ENCODE measurements at regions not wholly inside any gene's neighbourhood (a gene's known extent, or its start where the extent isn't known, plus 50 kb on each side); places are given as distances from the start of the nearest gene placed in this dataset.
"Not testable (repeated sequence)": the region's sequence is repeated elsewhere in the genome, so short reads cannot be mapped to it uniquely, and the experiment has no call there.

- POLR2A ChIA-PET, result no interaction called here
Observed at GRCh38 chr2:185014076-185014475, 415.7 kb downstream of the ZNF804A start.

GRCh38 chr2:185025891-185026290, 427.6 kb downstream of the ZNF804A start:
- H3K4me2 ChIP-seq; POLR2A ChIA-PET; H3K9me3 ChIP-seq; DNase-seq (ENCODE audit: low read depth in 1 of 2, low spot score in 1 of 2); H3K4me3 ChIP-seq; FAIRE-seq; H3K4me1 ChIP-seq; H3K27ac ChIP-seq; CTCF ChIA-PET; ATAC-seq: not testable (repeated sequence)
- TF ChIP-seq ZC3H11A (IDR thresholded peaks at IDR 0.05), result peak; percentile 28; the same call in 1 of the 2 replicates
- 3% methylated on average over 3 of the region's 3 CpGs for WGBS (ENCODE audit: missing lambda C conversion rate)

More at GRCh38 chr2:185014076-185014475, 415.7 kb downstream of the ZNF804A start:
- ATAC-seq, result no peak
- no peak for FAIRE-seq
- no peak overlapping the region for H3K4me3 ChIP-seq
- H3K4me2 ChIP-seq, result no peak overlapping the region
- no peak overlapping the region for H3K27ac ChIP-seq
- no peaks in the 10 kb centered on the region for H3K4me1 ChIP-seq
- CTCF ChIA-PET, result no interaction called here
- no peak for DNase-seq (ENCODE audit: low read depth in 1 of 2, low spot score in 1 of 2)
- TF ChIP-seq MAFK (IDR thresholded peaks at IDR 0.05; ENCODE audit: partially characterized antibody) (no peak), FOSL2 (IDR thresholded peaks at IDR 0.05) (no peak), FOSL2 (CRISPR knock-in tag; IDR thresholded peaks at IDR 0.05) (no peak), KDM5A (IDR thresholded peaks at IDR 0.05) (no peak), HMGXB4 (CRISPR knock-in tag; IDR thresholded peaks at IDR 0.05; ENCODE audit: borderline replicate concordance) (no peak), CEBPB (IDR thresholded peaks at IDR 0.05) (no peak), CHD4 (IDR thresholded peaks at IDR 0.05; ENCODE audit: borderline replicate concordance) (no peak), NFE2L2 (conservative IDR thresholded peaks at IDR 0.05; ENCODE audit: low read length) (no peak), PHF8 (IDR thresholded peaks at IDR 0.05; ENCODE audit: borderline replicate concordance, low read depth) (no peak), NPAS2 (CRISPR knock-in tag; IDR thresholded peaks at IDR 0.05; ENCODE audit: borderline replicate concordance) (no peak), ZNF302 (CRISPR knock-in tag; IDR thresholded peaks at IDR 0.05) (no peak), CBX8 (IDR thresholded peaks at IDR 0.05) (no peak), ELK1 (IDR thresholded peaks at IDR 0.05; ENCODE audit: low read depth, low read length) (no peak), ESRRA (IDR thresholded peaks at IDR 0.05; ENCODE audit: borderline replicate concordance, low read length) (no peak), EP300 (IDR thresholded peaks at IDR 0.05) (no peak), CHD2 (IDR thresholded peaks at IDR 0.05; ENCODE audit: low read length, partially characterized antibody) (no peak), ZSCAN20 (CRISPR knock-in tag; IDR thresholded peaks at IDR 0.05) (no peak)
- H3K9me3 ChIP-seq, result peaks cover 16% of the 10 kb centered on the region

- CTCF ChIA-PET, result no interaction called here
- ATAC-seq (no peak), DNase-seq (ENCODE audit: low read depth in 1 of 2, low spot score in 1 of 2) (no peak), FAIRE-seq (no peak)
- Histone ChIP-seq H3K27ac (no peak overlapping the region), H3K4me3 (no peak overlapping the region), H3K9me3 (peaks cover 2% of the 10 kb centered on the region; the same call in 1 of the 3 replicates), H3K4me2 (no peak overlapping the region), H3K4me1 (no peaks in the 10 kb centered on the region)
- POLR2A ChIA-PET, result no interaction called here
- WGBS (ENCODE audit: missing lambda C conversion rate), result 76% methylated on average over 4 of the region's 4 CpGs
- no peak for TF ChIP-seq REST (IDR thresholded peaks at IDR 0.05)
- TF ChIP-seq FOSL2 (IDR thresholded peaks at IDR 0.05), result no peak
- no peak for TF ChIP-seq FOSL2 (CRISPR knock-in tag; IDR thresholded peaks at IDR 0.05)
- no peak for TF ChIP-seq HOXB5 (CRISPR knock-in tag; IDR thresholded peaks at IDR 0.05)
- no peak for TF ChIP-seq MYC (IDR thresholded peaks at IDR 0.05; ENCODE audit: borderline replicate concordance, low read length)
- TF ChIP-seq, protein P1, sequence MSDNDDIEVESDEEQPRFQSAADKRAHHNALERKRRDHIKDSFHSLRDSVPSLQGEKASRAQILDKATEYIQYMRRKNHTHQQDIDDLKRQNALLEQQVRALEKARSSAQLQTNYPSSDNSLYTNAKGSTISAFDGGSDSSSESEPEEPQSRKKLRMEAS (IDR thresholded peaks at IDR 0.05), result no peak
- TF ChIP-seq RFX5 (IDR thresholded peaks at IDR 0.05), result no peak
- TF ChIP-seq CHD4 (IDR thresholded peaks at IDR 0.05; ENCODE audit: borderline replicate concordance), result no peak
- TF ChIP-seq KDM1A (IDR thresholded peaks at IDR 0.05; ENCODE audit: low read depth), result no peak
- TF ChIP-seq HOXB13 (CRISPR knock-in tag; IDR thresholded peaks at IDR 0.05; ENCODE audit: low read depth), result no peak
- TF ChIP-seq ZSCAN20 (CRISPR knock-in tag; IDR thresholded peaks at IDR 0.05), result no peak
- no peak for TF ChIP-seq ATOH8 (CRISPR knock-in tag; IDR thresholded peaks at IDR 0.05; ENCODE audit: low read depth)
- no peak for TF ChIP-seq MAFK (IDR thresholded peaks at IDR 0.05; ENCODE audit: partially characterized antibody)
- no peak for TF ChIP-seq CBX2 (IDR thresholded peaks at IDR 0.05; ENCODE audit: borderline replicate concordance, low read depth)
- TF ChIP-seq NPAS2 (CRISPR knock-in tag; IDR thresholded peaks at IDR 0.05; ENCODE audit: borderline replicate concordance), result no peak
Observed at GRCh38 chr2:185035906-185036305, 437.6 kb downstream of the ZNF804A start.

Measured in A549 (cell line).